DMS 273 treated with DMSO at 0.1 percent for 48 hours (cell line): ENCODE measurements at regions not wholly inside any gene's neighbourhood (a gene's known extent, or its start where the extent isn't known, plus 50 kb on each side); places are given as distances from the start of the nearest gene placed in this dataset.

Experiments
- DNase-seq: peaks from one replicate; lab custom pipeline; 2025; lab: John Stamatoyannopoulos, UW

- no peak for DNase-seq
These were observed 81.5 kb downstream of the NDUFS5 start for GRCh38 chr1:39107341-39108290.

GRCh38 chr1:39109644-39110043 lies 83.5 kb downstream of the NDUFS5 start:
- no peak for DNase-seq

- DNase-seq = no peak
These were observed 84.2 kb downstream of the NDUFS5 start for GRCh38 chr1:39110325-39110851.

- no peak for DNase-seq
These were observed 84.7 kb downstream of the NDUFS5 start for GRCh38 chr1:39110882-39111281.

- DNase-seq = no peak
These were observed 87.1 kb downstream of the NDUFS5 start for GRCh38 chr1:39113109-39113743.

- no peak for DNase-seq
These were observed 89.0 kb upstream of the MACF1 start for GRCh38 chr1:39115271-39116110.

- no peak for DNase-seq
These were observed 88.3 kb upstream of the MACF1 start for GRCh38 chr1:39116116-39116607.

GRCh38 chr1:39116860-39117728 lies 87.4 kb upstream of the MACF1 start:
- DNase-seq = no peak

- no peak for DNase-seq
These were observed 86.5 kb upstream of the MACF1 start for GRCh38 chr1:39117899-39118450.

GRCh38 chr1:39122056-39122455 lies 82.4 kb upstream of the MACF1 start:
- no peak for DNase-seq

GRCh38 chr1:39124282-39124681 lies 80.2 kb upstream of the MACF1 start:
- DNase-seq = no peak

- DNase-seq = no peak
These were observed 77.0 kb upstream of the MACF1 start for GRCh38 chr1:39127513-39127912.

- no peak for DNase-seq
These were observed 76.4 kb upstream of the MACF1 start for GRCh38 chr1:39128126-39128525.

GRCh38 chr1:39128959-39129358 lies 75.5 kb upstream of the MACF1 start:
- DNase-seq = no peak

GRCh38 chr1:39129514-39129913 lies 75.0 kb upstream of the MACF1 start:
- peak; percentile 97 for DNase-seq

GRCh38 chr1:39130325-39130724 lies 74.2 kb upstream of the MACF1 start:
- no peak for DNase-seq

- DNase-seq = no peak
These were observed 72.6 kb upstream of the MACF1 start for GRCh38 chr1:39131940-39132339.

- peak; percentile 97 for DNase-seq
These were observed 71.8 kb upstream of the MACF1 start for GRCh38 chr1:39132505-39133339.

- DNase-seq = no peak
These were observed 71.2 kb upstream of the MACF1 start for GRCh38 chr1:39133340-39133684.

- DNase-seq = no peak
These were observed 69.6 kb upstream of the MACF1 start for GRCh38 chr1:39134768-39135333.
